ENCODE measurements at regions not wholly inside any gene's neighbourhood (a gene's known extent, or its start where the extent isn't known, plus 50 kb on each side); places are given as distances from the start of the nearest gene placed in this dataset.

DNA sequence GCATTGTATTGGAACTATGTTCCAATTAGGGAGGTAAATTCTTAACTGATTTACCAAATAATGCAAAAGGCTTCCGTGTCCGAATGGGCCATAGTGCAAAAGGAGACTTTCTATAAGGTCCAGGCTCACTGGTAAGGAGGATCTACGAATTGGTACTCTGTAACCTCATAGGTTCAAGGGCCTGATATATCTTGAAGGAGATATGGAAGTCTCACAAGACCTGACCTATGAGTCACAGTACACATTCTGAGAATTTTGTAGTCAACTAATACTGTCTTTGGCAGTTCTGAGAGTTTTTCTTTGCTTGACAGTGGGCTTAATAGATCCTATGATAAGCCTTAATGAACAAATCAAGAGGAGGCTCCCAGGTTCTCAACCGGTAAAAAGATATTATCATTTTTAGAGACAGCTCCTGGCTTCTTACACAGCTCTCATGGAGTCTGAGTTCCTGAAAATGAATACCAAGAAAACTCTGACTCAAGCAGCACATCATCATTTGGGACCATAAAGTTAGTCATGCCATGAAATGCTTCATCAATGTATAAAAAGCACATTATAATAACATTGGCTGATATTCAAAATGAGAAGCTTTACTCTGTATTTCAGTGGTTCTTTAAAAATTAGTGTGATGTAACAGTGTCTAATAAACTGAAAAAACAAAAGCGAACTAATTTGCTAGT, 1275.2 kb upstream of the CRIM1 start:
- no peak overlapping the region for H3K27ac ChIP-seq
- TF ChIP-seq POLR2A (IDR thresholded peaks at IDR 0.05): no peak
- TF ChIP-seq EP300 (IDR thresholded peaks at IDR 0.05): no peak
- TF ChIP-seq, protein P1, sequence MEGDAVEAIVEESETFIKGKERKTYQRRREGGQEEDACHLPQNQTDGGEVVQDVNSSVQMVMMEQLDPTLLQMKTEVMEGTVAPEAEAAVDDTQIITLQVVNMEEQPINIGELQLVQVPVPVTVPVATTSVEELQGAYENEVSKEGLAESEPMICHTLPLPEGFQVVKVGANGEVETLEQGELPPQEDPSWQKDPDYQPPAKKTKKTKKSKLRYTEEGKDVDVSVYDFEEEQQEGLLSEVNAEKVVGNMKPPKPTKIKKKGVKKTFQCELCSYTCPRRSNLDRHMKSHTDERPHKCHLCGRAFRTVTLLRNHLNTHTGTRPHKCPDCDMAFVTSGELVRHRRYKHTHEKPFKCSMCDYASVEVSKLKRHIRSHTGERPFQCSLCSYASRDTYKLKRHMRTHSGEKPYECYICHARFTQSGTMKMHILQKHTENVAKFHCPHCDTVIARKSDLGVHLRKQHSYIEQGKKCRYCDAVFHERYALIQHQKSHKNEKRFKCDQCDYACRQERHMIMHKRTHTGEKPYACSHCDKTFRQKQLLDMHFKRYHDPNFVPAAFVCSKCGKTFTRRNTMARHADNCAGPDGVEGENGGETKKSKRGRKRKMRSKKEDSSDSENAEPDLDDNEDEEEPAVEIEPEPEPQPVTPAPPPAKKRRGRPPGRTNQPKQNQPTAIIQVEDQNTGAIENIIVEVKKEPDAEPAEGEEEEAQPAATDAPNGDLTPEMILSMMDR (IDR thresholded peaks at IDR 0.05): no peak
- H3K36me3 ChIP-seq: no peaks in the 10 kb centered on the region
- no peaks in the 10 kb centered on the region for H3K27me3 ChIP-seq
- 79 to 82% methylated on average over 5 of the region's 5 CpGs for WGBS, 2 donors
- DNase-seq (ENCODE audit: low spot score in 2 of 2): no peak
- H3K9me3 ChIP-seq: no peaks in the 10 kb centered on the region
- no peaks in the 10 kb centered on the region for H3K4me1 ChIP-seq
- no peak overlapping the region for H3K4me3 ChIP-seq

DNA sequence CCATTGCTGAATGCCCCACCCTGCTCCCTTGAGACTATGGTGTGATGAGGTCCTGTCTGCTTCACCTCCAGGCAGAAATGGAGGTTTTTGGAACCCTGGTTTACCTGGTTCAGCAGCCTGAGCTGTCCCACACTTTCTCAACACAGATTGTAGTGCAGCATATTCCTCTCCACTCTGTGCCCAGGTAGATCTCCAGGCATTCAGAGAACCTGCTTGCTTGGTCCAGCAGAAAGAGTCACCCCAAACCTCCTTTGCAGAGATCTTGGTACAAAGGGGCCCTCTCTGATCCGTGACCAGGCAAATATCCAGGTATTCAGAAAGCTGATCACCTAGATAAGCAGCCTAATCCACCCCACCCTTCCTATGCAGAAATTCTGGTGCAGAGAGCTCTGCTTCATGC, 1288.2 kb upstream of the CRIM1 start:
- WGBS, 2 donors: 78 to 82% methylated on average over 1 of the region's 1 CpG
- Histone ChIP-seq H3K36me3 (no peaks in the 10 kb centered on the region), H3K4me1 (no peaks in the 10 kb centered on the region), H3K27ac (no peak overlapping the region), H3K27me3 (no peaks in the 10 kb centered on the region), H3K4me3 (no peak overlapping the region), H3K9me3 (peaks cover 0 to 32% (median 3%) of the 10 kb centered on the region in 4 donors)
- no peak for TF ChIP-seq EP300 (IDR thresholded peaks at IDR 0.05)
- no peak for TF ChIP-seq POLR2A (IDR thresholded peaks at IDR 0.05)
- TF ChIP-seq, protein P1 (IDR thresholded peaks at IDR 0.05): no peak
- DNase-seq (ENCODE audit: low spot score in 2 of 2): no peak

DNA sequence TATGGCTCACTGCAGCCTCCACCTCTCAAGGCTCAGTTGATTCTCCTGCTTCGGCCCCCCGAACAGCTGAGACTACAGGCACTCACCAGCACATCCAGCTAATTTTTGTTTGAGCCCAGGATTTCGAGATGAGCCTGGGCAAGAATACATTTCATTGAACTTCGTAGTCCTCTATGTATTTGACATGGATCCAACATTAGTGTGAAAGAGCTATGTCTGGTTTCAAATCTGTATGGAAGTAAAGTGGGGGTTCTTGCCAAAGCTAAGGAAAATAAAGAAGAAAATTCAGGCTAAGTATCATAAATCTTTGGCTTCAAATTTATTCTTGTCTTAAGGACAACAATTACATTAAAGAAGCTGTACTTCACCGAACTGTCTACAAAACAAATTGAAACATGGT, 1291.7 kb upstream of the CRIM1 start:
- WGBS, 2 donors: 86 to 89% methylated on average over 5 of the region's 5 CpGs

DNA sequence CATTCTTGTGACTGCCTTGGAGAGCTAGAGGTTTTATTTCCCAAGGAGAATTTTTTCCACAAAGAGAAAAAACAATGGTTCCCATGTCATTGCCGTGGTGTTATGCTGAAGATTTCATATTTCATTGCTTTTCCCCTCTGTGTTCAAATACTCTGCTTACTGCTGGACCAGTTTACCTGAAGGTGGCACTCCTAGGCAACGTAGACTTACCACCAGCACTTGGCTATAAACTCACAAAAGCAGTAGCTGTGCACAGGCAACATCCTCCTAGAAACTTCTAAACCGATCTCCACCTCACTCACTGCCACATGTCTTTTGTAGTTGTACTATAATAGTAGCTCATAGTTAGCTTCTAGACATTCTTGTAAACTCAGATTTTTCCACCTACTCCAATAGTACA, 1319.7 kb upstream of the CRIM1 start:
- TF ChIP-seq POLR2A (IDR thresholded peaks at IDR 0.05) (no peak), EP300 (IDR thresholded peaks at IDR 0.05) (no peak)
- TF ChIP-seq, protein P1 (IDR thresholded peaks at IDR 0.05): no peak
- 63% methylated on average over 3 of the region's 3 CpGs for WGBS, 2 donors

More for the DNA sequence above, 1291.7 kb upstream of the CRIM1 start:
- TF ChIP-seq POLR2A (IDR thresholded peaks at IDR 0.05) (no peak), EP300 (IDR thresholded peaks at IDR 0.05) (no peak)
- TF ChIP-seq, protein P1 (IDR thresholded peaks at IDR 0.05): no peak
- Histone ChIP-seq H3K27ac (no peak overlapping the region), H3K4me3 (no peak overlapping the region), H3K27me3 (no peaks in the 10 kb centered on the region), H3K9me3 (peaks cover 0 to 16% (median 0%) of the 10 kb centered on the region in 4 donors), H3K36me3 (no peaks in the 10 kb centered on the region), H3K4me1 (no peaks in the 10 kb centered on the region)
- no peak for DNase-seq (ENCODE audit: low spot score in 2 of 2)

DNA sequence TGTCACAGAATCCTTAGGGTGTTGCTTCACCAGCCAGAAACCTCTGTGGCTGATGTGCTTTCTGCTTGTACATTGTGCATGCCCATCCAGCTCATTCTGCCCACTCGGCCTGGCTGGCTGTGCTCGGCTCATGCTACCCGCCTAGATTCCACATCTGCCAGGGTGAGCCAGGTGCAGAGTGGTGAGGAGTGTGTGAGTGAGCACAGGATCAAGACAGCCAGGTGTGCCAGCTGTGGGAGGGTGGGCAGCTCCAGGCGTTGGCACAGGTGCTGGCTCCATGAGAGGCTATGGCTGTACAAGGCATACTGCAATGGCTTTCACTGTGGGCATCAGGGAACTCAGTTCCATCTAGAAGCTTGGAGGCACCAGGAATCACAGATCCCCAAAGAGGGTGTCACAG, 1321.8 kb upstream of the CRIM1 start:
- Histone ChIP-seq H3K4me1 (no peaks in the 10 kb centered on the region), H3K9me3 (peaks cover 0 to 7% (median 0%) of the 10 kb centered on the region in 4 donors), H3K36me3 (no peaks in the 10 kb centered on the region), H3K27me3 (no peaks in the 10 kb centered on the region), H3K27ac (no peak overlapping the region), H3K4me3 (no peak overlapping the region)
- no peak for DNase-seq (ENCODE audit: low spot score in 2 of 2)
- no peak for TF ChIP-seq POLR2A (IDR thresholded peaks at IDR 0.05)
- TF ChIP-seq, protein P1 (IDR thresholded peaks at IDR 0.05): no peak
- TF ChIP-seq EP300 (IDR thresholded peaks at IDR 0.05): no peak
- 96 to 98% methylated on average over 3 to 4 of the region's 4 CpGs for WGBS, 2 donors

More for the DNA sequence above, 1319.7 kb upstream of the CRIM1 start:
- Histone ChIP-seq H3K27me3 (no peaks in the 10 kb centered on the region), H3K27ac (no peak overlapping the region), H3K9me3 (peaks cover 0 to 7% (median 0%) of the 10 kb centered on the region in 4 donors), H3K4me3 (no peak overlapping the region), H3K36me3 (no peaks in the 10 kb centered on the region), H3K4me1 (no peaks in the 10 kb centered on the region)
- DNase-seq (ENCODE audit: low spot score in 2 of 2): no peak

Data from tibial nerve (tissue), 4 donors.